Uterus (tissue), 2 donors: ENCODE measurements at regions not wholly inside any gene's neighbourhood (a gene's known extent, or its start where the extent isn't known, plus 50 kb on each side); places are given as distances from the start of the nearest gene placed in this dataset.

Experiments used
- POLR2A ChIP-seq, 2 donors: fragments of 450-650 bp; IDR thresholded peaks; one replicate each; pipeline ENCODE4 v1.6.1; 2016; ENCODE audit warnings: antibody characterized with exemption in 2 of 2, mild to moderate bottlenecking in 1 of 2, moderate library complexity in 1 of 2
- TF ChIP-seq, protein P1 (sequence below), 4 experiments: fragments of 200-600 bp in 2 of 4; fragments of 450-650 bp in 2 of 4; sonication (generic) in 2 of 4; IDR thresholded peaks; one replicate each; pipeline ENCODE4 v1.5.1; 2016 to 2019; ENCODE audit warnings: antibody characterized with exemption in 4 of 4, mild to moderate bottlenecking in 2 of 4, moderate library complexity in 1 of 4

DNA sequence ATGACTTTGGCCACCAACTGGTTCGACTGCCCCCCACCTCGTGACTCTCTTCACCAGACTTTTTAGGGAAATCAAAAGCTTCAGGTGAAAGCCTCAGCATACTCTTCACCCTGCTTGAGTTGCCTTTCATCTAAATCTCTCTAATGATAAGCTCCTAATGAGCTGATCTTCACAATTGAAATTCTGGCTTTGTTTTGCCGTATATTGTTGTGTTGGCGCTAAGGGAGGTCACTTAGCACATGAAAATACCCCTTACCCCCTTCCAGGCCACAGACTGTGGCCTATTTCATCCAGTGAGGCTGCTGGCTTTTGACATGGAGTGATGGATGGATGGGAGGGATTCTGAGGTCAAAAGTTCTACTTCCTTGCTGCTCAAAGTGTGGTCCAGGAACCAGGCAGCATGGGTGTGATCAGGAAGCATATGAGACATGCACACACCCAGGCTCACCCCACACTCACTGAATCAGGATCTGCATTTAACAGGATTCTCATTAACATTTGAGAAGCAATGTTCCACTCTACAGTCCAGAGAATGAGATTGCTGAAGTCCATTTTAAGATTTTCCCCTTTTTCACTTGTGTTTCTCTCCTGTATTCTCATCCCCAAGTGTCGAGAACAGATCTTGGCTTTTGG, 131.4 kb downstream of the DACT1 start:
- TF ChIP-seq, protein P1, sequence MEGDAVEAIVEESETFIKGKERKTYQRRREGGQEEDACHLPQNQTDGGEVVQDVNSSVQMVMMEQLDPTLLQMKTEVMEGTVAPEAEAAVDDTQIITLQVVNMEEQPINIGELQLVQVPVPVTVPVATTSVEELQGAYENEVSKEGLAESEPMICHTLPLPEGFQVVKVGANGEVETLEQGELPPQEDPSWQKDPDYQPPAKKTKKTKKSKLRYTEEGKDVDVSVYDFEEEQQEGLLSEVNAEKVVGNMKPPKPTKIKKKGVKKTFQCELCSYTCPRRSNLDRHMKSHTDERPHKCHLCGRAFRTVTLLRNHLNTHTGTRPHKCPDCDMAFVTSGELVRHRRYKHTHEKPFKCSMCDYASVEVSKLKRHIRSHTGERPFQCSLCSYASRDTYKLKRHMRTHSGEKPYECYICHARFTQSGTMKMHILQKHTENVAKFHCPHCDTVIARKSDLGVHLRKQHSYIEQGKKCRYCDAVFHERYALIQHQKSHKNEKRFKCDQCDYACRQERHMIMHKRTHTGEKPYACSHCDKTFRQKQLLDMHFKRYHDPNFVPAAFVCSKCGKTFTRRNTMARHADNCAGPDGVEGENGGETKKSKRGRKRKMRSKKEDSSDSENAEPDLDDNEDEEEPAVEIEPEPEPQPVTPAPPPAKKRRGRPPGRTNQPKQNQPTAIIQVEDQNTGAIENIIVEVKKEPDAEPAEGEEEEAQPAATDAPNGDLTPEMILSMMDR (IDR thresholded peaks at IDR 0.05): no peak
- no peak for TF ChIP-seq POLR2A (IDR thresholded peaks at IDR 0.05)
